Astrocyte (in vitro differentiated cells and primary cell): ENCODE measurements at regions not wholly inside any gene's neighbourhood (a gene's known extent, or its start where the extent isn't known, plus 50 kb on each side); places are given as distances from the start of the nearest gene placed in this dataset.

ENCODE experiments used
- DNase-seq: peaks from one replicate; pipeline ENCODE4 v3.0.0-alpha.2; 2010; ENCODE audit warnings: low read depth
- FAIRE-seq: peaks from 2 replicates; lab custom pipeline; 2011; peaks lifted over from hg19 to GRCh38; lab: Jason Lieb, UNC
- H2AFZ ChIP-seq: 2 replicates; pipeline ENCODE4 v1.6.0; 2012; ENCODE audit warnings: low read depth, low read length, inconsistent platforms
- H3K27ac ChIP-seq: 2 replicates; pipeline ENCODE4 v1.5.1; 2011; ENCODE audit warnings: low read depth, low read length, inconsistent platforms
- H3K27me3 ChIP-seq: 2 replicates; pipeline ENCODE4 v1.6.0; 2011; ENCODE audit warnings: low read length, inconsistent platforms; ENCODE audit not compliant: insufficient read depth
- H3K36me3 ChIP-seq: 2 replicates; pipeline ENCODE4 v1.5.1; 2011; ENCODE audit warnings: low read length, inconsistent platforms; ENCODE audit not compliant: insufficient read depth
- H3K4me1 ChIP-seq: 2 replicates; pipeline ENCODE4 v1.5.1; 2011; ENCODE audit warnings: low read length, inconsistent platforms; ENCODE audit not compliant: insufficient read depth
- H3K4me2 ChIP-seq: 2 replicates; pipeline ENCODE4 v1.6.0; 2012; ENCODE audit warnings: low read length, inconsistent platforms
- H3K4me3 ChIP-seq: 2 replicates; pipeline ENCODE4 v1.5.1; 2011; ENCODE audit warnings: low read depth, mild to moderate bottlenecking, low read length, inconsistent platforms; ENCODE audit not compliant: insufficient read depth
- H3K79me2 ChIP-seq: 2 replicates; pipeline ENCODE4 v1.6.0; 2012; ENCODE audit warnings: mild to moderate bottlenecking, low read length, inconsistent platforms; ENCODE audit not compliant: insufficient read depth
- H3K9ac ChIP-seq: 2 replicates; pipeline ENCODE4 v1.6.0; 2012; ENCODE audit warnings: mild to moderate bottlenecking, low read length, inconsistent platforms
- H3K9me3 ChIP-seq: 2 replicates; pipeline ENCODE4 v1.5.1; 2012; ENCODE audit warnings: low read depth, mild to moderate bottlenecking, low read length, inconsistent platforms; ENCODE audit not compliant: insufficient read depth
- H4K20me1 ChIP-seq: 2 replicates; pipeline ENCODE4 v1.6.0; 2012; ENCODE audit warnings: low read length, inconsistent platforms; ENCODE audit not compliant: insufficient read depth
- H3K27ac Mint-ChIP-seq: one replicate; pipeline ENCODE4 v1.8.0; 2021; ENCODE audit warnings: mild to moderate bottlenecking, mixed read lengths; ENCODE audit not compliant: unreplicated experiment
- H3K27me3 Mint-ChIP-seq: one replicate; pipeline ENCODE4 v1.8.0; 2021; ENCODE audit warnings: low read depth, mixed read lengths; ENCODE audit not compliant: unreplicated experiment
- H3K36me3 Mint-ChIP-seq: one replicate; pipeline ENCODE4 v1.8.0; 2021; ENCODE audit warnings: low read depth, mixed read lengths; ENCODE audit not compliant: unreplicated experiment
- H3K4me1 Mint-ChIP-seq: one replicate; pipeline ENCODE4 v1.8.0; 2021; ENCODE audit warnings: low read depth, mixed read lengths; ENCODE audit not compliant: unreplicated experiment
- H3K4me3 Mint-ChIP-seq: one replicate; pipeline ENCODE4 v1.8.0; 2021; ENCODE audit warnings: mild to moderate bottlenecking, moderate library complexity, mixed read lengths; ENCODE audit not compliant: unreplicated experiment
- H3K9me3 Mint-ChIP-seq: one replicate; pipeline ENCODE4 v1.8.0; 2021; ENCODE audit warnings: mild to moderate bottlenecking, mixed read lengths; ENCODE audit not compliant: unreplicated experiment
- EZH2 ChIP-seq: IDR thresholded peaks from 2 replicates; pipeline ENCODE4 v1.6.1; 2012; ENCODE audit warnings: mild to moderate bottlenecking, low read length, inconsistent platforms; ENCODE audit not compliant: insufficient read depth
- TF ChIP-seq, protein P1 (sequence below): IDR thresholded peaks from 2 replicates; pipeline ENCODE4 v1.5.1; 2011; ENCODE audit warnings: low read depth, mild to moderate bottlenecking, inconsistent platforms, low read length, moderate library complexity; ENCODE audit not compliant: insufficient read depth

- no peaks in the 10 kb centered on the region for H3K79me2 ChIP-seq
- H3K4me3 ChIP-seq, result no peak overlapping the region
- Mint-ChIP-seq H3K27ac (no peak overlapping the region), H3K27me3 (no peaks in the 10 kb centered on the region), H3K4me3 (no peak overlapping the region), H3K36me3 (no peaks in the 10 kb centered on the region), H3K4me1 (peaks cover 44% of the 10 kb centered on the region), H3K9me3 (no peaks in the 10 kb centered on the region)
- H3K4me1 ChIP-seq, result peaks cover 41% of the 10 kb centered on the region
- H2AFZ ChIP-seq, result no peak overlapping the region
- H3K9ac ChIP-seq, result no peak overlapping the region
- no peaks in the 10 kb centered on the region for H4K20me1 ChIP-seq
- no peak overlapping the region for H3K27ac ChIP-seq
- H3K9me3 ChIP-seq, result no peaks in the 10 kb centered on the region
- no peaks in the 10 kb centered on the region for H3K36me3 ChIP-seq
- H3K4me2 ChIP-seq, result no peak overlapping the region
- no peaks in the 10 kb centered on the region for H3K27me3 ChIP-seq
- TF ChIP-seq EZH2, result no peak
- TF ChIP-seq, protein P1, sequence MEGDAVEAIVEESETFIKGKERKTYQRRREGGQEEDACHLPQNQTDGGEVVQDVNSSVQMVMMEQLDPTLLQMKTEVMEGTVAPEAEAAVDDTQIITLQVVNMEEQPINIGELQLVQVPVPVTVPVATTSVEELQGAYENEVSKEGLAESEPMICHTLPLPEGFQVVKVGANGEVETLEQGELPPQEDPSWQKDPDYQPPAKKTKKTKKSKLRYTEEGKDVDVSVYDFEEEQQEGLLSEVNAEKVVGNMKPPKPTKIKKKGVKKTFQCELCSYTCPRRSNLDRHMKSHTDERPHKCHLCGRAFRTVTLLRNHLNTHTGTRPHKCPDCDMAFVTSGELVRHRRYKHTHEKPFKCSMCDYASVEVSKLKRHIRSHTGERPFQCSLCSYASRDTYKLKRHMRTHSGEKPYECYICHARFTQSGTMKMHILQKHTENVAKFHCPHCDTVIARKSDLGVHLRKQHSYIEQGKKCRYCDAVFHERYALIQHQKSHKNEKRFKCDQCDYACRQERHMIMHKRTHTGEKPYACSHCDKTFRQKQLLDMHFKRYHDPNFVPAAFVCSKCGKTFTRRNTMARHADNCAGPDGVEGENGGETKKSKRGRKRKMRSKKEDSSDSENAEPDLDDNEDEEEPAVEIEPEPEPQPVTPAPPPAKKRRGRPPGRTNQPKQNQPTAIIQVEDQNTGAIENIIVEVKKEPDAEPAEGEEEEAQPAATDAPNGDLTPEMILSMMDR, result no peak
- no peak for DNase-seq
- FAIRE-seq, result no peak
Observed at GRCh38 chr3:43874731-43875130, 184.0 kb downstream of the ABHD5 start.

- Histone ChIP-seq H3K4me1 (peaks cover 21% of the 10 kb centered on the region), H3K27me3 (no peaks in the 10 kb centered on the region), H3K4me3 (no peak overlapping the region), H3K79me2 (no peaks in the 10 kb centered on the region), H4K20me1 (no peaks in the 10 kb centered on the region), H3K9ac (no peak overlapping the region), H3K27ac (no peak overlapping the region), H3K9me3 (no peaks in the 10 kb centered on the region), H2AFZ (no peak overlapping the region), H3K4me2 (no peak overlapping the region), H3K36me3 (no peaks in the 10 kb centered on the region)
- TF ChIP-seq, protein P1, result no peak
- no peak for TF ChIP-seq EZH2
- Mint-ChIP-seq H3K4me1 (peaks cover 25% of the 10 kb centered on the region), H3K36me3 (no peaks in the 10 kb centered on the region), H3K9me3 (no peaks in the 10 kb centered on the region), H3K27me3 (no peaks in the 10 kb centered on the region), H3K27ac (no peak overlapping the region), H3K4me3 (no peak overlapping the region)
- DNase-seq (no peak), FAIRE-seq (no peak)
Observed at GRCh38 chr3:43876648-43877047, 185.9 kb downstream of the ABHD5 start.

GRCh38 chr3:43879166-43879565 is 188.4 kb downstream of the ABHD5 start:
- no peaks in the 10 kb centered on the region for H3K27me3 ChIP-seq
- H3K27ac Mint-ChIP-seq, result no peak overlapping the region
- no peaks in the 10 kb centered on the region for H3K27me3 Mint-ChIP-seq
- H3K4me2 ChIP-seq, result no peak overlapping the region
- H3K9me3 ChIP-seq, result no peaks in the 10 kb centered on the region
- no peaks in the 10 kb centered on the region for H4K20me1 ChIP-seq
- H3K79me2 ChIP-seq, result no peaks in the 10 kb centered on the region
- H3K27ac ChIP-seq, result no peak overlapping the region
- no peaks in the 10 kb centered on the region for H3K9me3 Mint-ChIP-seq
- TF ChIP-seq, protein P1, result peak; percentile 19
- no peak for TF ChIP-seq EZH2
- no peak overlapping the region for H3K4me3 Mint-ChIP-seq
- FAIRE-seq, result no peak
- no peak overlapping the region for H3K4me3 ChIP-seq
- no peaks in the 10 kb centered on the region for H3K36me3 ChIP-seq
- peaks cover 6% of the 10 kb centered on the region for H3K4me1 Mint-ChIP-seq
- no peak overlapping the region for H3K9ac ChIP-seq
- no peaks in the 10 kb centered on the region for H3K36me3 Mint-ChIP-seq
- DNase-seq, result no peak
- no peaks in the 10 kb centered on the region for H3K4me1 ChIP-seq
- no peak overlapping the region for H2AFZ ChIP-seq
